C4-2B (cell line): ENCODE measurements at regions not wholly inside any gene's neighbourhood (a gene's known extent, or its start where the extent isn't known, plus 50 kb on each side); places are given as distances from the start of the nearest gene placed in this dataset.

Experiments
- H3K27ac ChIP-seq: fragments of 450-650 bp; 2 replicates; pipeline ENCODE4 v1.5.1; 2017
- CTCF ChIP-seq: fragments of 450-650 bp; conservative IDR thresholded peaks from 2 replicates; pipeline ENCODE4 v1.5.1; 2017; ENCODE audit warnings: mild to moderate bottlenecking
- ZFX ChIP-seq: fragments of 450-650 bp; IDR thresholded peaks from 2 replicates; pipeline ENCODE4 v1.6.1; 2017

DNA sequence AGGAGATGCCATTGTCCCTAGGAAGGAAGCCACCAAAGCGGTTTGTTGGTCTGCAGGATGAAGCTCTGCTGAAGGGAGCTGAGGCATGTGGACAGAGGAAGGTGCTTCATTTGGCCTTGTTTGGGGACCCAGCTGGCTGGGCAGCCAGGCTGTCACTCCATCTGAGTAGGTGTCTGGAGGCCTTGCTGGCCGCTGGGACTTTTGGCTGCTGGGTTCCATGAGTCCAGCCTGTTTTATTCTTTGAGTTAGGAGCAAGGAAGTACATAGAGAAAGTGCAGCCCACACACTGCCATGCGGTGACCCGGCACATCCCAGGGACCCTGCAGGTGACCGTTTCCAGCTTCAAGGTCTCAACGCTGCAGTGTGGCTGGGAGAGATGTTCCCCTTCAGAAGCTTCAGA lies 251.2 kb upstream of the IRX4 start:
- H3K27ac ChIP-seq, result no peak overlapping the region
- TF ChIP-seq CTCF, result no peak
- TF ChIP-seq ZFX, result no peak

DNA sequence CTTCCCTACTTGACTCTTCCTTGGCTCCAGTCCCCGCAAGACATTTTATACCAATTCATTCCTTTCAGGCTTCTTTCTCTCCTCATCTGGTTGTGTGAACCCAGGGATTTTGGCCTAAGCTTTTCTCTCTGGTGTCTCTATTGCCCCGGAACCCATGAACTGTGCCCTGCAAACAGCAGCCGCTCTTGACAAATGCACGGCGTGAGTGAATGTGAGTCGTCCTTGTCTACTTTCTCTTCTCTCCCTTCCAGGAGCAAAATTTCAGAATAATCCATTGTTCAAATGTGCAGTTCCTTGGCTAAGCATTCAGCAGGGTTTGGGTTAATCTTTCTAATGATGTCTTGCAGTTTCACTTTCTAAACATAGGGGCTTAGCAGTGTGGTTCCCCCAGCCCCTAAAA lies 250.4 kb upstream of the IRX4 start:
- TF ChIP-seq CTCF (no peak), ZFX (no peak)
- no peak overlapping the region for H3K27ac ChIP-seq

- no peak for TF ChIP-seq CTCF
- no peak for TF ChIP-seq ZFX
- no peak overlapping the region for H3K27ac ChIP-seq
Measured at GRCh38 chr5:2132497-2132847, 249.7 kb upstream of the IRX4 start.

DNA sequence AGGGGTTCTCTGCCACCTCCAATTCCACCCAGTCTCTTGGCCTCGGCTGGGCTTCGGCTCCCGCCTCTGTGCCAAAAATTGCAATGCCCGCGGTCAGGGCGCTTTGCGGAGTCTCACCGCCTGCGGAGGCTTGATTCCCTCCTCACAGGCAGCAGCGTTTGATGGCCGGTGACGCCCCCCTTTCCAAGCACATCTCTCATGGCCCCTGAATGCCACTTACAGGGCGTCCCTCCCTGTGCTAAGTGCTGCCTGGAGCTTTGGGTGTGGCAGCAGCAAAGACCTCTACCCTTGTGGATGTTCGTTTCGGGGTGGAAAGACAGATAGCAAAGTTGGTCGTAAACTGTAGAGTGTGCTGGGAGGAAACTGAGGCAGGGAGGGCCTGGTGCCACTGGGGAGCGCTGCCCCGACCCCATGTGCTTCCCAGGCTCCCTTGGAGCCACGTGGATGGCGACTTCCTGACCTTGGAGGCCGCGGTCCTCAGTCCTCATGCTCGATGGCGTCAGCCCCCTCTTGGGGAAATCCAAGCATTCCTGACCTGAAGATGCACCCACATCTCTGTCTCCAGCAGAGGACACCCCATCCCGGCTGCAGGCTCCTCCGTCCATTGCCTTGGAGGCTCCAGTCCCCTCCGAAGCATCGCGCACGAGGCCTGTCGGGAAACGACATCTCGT lies 249.2 kb upstream of the IRX4 start:
- no peak overlapping the region for H3K27ac ChIP-seq
- TF ChIP-seq ZFX (no peak), CTCF (no peak)

GRCh38 chr5:2131196-2131595 lies 248.5 kb upstream of the IRX4 start:
- TF ChIP-seq CTCF (no peak), ZFX (no peak)
- no peak overlapping the region for H3K27ac ChIP-seq

GRCh38 chr5:2130361-2130760 lies 247.6 kb upstream of the IRX4 start:
- TF ChIP-seq CTCF (no peak), ZFX (no peak)
- no peak overlapping the region for H3K27ac ChIP-seq

GRCh38 chr5:2129568-2130272 lies 247.0 kb upstream of the IRX4 start:
- no peak for TF ChIP-seq ZFX
- TF ChIP-seq CTCF, result no peak
- no peak overlapping the region for H3K27ac ChIP-seq
